SKM-1 (cell line): ENCODE measurements at regions not wholly inside any gene's neighbourhood (a gene's known extent, or its start where the extent isn't known, plus 50 kb on each side); places are given as distances from the start of the nearest gene placed in this dataset.
"Not testable (repeated sequence)": the region's sequence is repeated elsewhere in the genome, so short reads cannot be mapped to it uniquely, and the experiment has no call there.

Source experiments
- DNase-seq: peaks from one replicate; lab custom pipeline; 2025; ENCODE audit not compliant: unreplicated experiment; lab: John Stamatoyannopoulos, UW

DNA sequence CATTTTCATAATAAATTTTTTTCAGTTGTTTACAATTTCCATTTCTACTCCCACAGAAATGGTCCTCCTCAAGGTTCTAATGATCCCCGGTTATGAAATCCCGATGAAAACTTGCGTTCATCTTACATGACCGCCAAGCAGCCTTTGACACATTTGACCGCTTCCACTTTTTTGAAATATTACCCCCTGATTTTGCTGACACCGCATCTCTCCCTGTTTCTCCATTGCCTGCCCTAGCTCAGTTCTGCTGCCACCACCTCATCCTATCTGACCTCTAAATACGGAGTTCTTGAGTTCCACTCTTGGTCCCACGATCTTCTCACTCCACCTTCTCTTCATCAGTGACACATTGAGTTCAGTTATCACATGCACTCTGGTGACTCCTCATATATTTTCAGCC is 74.1 kb downstream of the SLC35B3 start:
- no peak for DNase-seq

DNA sequence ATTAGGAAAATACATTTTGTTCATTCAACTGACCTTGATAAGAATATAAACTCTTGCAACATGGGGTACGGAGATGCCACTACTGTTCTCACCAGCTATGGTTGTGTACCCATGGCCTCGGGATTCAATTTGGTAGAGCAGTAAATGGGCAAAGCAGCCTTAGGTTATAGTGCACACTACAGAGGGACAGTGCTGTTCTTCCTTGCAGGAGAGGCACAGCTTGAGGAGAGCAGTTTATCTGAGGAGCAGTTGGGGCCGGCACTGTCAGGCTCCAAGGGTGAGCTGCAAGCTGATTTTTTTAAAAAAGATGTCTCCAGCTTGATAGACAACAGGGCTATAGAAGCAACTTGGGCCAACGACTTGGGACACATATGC is 82.4 kb downstream of the SLC35B3 start:
- no peak for DNase-seq

- no peak for DNase-seq
These were observed 82.9 kb downstream of the SLC35B3 start for GRCh38 chr6:8352335-8352965.

GRCh38 chr6:8343600-8343999 is 91.7 kb downstream of the SLC35B3 start:
- no peak for DNase-seq

GRCh38 chr6:8342241-8342819 is 93.0 kb downstream of the SLC35B3 start:
- DNase-seq, result no peak

- no peak for DNase-seq
These were observed 98.2 kb downstream of the SLC35B3 start for GRCh38 chr6:8337147-8337546.

GRCh38 chr6:8336406-8337057 is 98.8 kb downstream of the SLC35B3 start:
- DNase-seq, result no peak

DNA sequence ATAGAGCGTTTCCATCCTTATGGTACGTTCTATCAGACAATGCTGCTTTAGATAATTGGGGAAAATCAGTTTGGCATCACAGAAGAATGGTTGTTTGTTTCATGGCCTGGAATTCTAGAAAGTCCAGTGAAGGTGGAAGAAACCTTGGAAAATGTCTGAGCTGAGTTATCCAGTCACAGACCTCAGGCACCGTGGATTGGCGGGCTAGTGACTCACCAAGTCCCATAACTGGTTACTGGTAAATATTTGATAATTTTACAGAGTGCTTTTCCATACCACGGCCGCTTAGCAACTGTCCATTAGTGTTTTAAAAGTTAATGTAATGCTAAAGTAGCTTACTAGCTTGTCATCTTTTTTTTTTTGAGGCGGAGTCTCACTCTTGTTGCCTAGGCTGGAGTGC is 99.4 kb downstream of the SLC35B3 start:
- no peak for DNase-seq

- no peak for DNase-seq
These were observed 100.0 kb downstream of the SLC35B3 start for GRCh38 chr6:8335381-8335780.

DNA sequence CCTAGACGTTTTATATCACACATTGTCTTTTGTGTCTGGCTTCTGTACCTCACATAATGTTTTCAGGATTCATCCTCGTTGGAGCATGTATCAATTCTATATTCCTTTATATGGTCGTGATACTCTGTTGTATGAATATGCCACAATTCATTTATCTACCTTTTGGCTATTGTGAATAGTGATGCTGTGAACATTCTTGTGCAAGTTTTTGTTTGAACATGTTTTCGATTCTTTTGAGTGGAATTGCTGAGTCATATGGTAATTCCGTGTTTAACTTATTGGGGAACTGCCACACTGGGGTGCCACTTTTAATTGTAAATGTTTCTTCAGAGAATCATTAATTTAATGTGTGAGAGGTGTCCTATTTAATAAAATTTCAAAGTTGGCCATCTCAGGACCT is 101.2 kb downstream of the SLC35B3 start:
- DNase-seq, result no peak

GRCh38 chr6:8329562-8329961 is 105.8 kb downstream of the SLC35B3 start:
- no peak for DNase-seq

DNA sequence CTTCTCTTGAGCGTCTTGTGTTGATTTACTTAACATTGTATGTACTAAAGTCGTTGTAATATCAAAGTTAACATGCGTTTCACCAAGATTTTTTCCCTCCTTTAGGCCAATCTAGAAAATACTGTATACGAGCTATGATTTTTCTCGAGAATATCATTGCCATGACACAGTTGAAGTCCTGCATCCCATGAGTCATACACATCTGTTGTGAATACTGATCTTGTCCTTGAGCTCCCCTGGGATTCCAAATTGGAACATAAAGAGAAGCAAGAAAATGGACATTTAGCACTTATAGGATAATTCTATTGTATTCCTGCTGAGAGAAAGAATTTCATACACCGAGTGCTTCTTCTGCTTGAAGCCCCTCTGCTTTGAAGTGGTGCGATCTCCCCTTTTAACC is 109.6 kb downstream of the SLC35B3 start:
- DNase-seq, result no peak

- no peak for DNase-seq
These were observed 112.7 kb downstream of the SLC35B3 start for GRCh38 chr6:8322659-8323058.

DNA sequence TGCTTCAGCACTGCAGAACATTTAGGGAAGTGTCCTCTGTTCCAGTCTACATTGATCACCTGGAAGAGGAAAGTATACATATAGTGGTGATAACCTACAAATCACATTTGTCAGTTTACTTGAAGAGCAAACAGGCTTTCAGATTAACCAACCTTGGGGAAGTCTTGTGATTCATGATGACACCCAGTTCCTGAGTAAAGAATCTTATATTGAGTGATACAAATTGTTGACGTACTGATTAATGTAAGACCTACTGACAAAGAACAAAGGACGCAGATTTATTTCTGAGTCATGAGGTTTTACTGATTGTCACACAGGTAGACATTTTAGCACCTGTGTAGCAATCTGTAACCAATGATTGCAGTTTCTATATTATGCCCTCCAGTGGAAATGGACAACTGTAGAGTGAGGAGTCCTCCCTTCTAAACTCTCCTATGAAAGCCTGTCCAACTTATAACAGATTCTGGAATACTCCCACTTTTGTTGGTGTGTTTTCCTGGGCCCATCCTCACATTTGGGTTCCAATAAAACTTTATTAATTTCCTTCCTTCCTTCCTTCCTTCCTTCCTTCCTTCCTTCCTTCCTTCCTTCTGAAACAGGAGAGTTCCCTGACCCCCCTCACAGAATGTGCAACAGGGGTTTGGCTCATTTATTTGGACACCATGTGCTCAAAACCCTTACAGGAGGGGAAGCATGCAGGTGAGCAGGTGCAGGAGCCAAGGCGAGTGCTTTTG is 113.5 kb downstream of the SLC35B3 start:
- no peak for DNase-seq

DNA sequence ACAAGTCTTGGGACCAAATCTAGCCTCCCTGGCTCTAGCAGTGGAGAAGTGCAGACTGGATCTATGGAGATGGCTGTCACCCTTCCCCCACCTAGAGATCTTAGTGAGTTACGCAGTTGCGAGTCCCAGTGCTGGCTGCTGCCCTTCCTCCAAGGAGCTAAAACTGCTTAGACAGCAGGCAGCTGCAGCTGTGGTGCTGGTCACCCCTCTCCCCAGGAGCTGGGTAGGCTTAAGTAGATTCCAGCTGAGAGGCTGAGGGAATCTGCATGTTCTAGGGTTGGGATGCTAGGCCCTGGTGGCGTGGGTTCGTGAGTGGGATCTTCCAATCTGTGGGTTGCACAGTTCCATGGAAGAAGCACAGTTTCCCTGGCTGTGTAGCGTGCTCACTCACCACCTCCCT is 120.2 kb downstream of the SLC35B3 start:
- DNase-seq, result no peak

DNA sequence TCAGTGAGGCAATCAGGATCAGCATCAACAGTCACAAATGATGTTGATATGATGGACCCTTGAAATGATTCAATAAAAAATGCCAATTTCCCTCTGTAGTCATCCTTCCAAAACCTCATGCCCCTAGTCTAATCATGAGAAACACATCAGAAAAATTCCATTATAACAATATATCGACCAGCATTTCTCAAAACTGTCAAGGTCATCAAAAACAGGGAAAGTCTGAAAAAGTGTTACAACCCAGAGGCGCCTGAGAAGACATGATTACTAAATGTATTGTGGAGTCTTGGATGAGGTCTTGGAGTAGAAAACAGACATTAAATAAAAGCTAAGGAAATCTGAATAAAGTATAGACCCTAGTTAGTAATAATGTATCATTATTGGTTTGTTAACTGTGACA is 133.8 kb downstream of the SLC35B3 start:
- no peak for DNase-seq

DNA sequence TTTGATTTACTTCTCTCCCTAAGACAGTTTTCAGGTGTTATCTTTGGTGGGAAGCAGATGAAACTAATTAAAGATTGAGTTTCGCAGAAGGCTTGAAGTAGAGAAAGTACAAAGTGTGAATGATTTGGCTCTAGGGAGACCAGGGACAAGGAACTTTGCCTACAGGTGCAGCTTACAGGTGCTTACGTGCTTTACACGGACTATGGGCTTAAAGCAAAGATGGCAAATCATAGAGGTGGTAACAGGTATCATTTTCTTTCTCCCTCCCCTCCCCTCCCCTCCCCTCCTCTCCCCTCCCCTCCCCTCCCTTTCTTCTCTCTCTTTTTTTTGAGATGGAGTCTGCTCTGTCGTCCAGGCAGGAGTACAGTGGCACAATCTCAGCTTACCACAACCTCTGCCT is 136.3 kb downstream of the SLC35B3 start:
- no peak for DNase-seq

- DNase-seq, result not testable (repeated sequence)
These were observed 152.4 kb downstream of the SLC35B3 start for GRCh38 chr6:8282946-8283345.

DNA sequence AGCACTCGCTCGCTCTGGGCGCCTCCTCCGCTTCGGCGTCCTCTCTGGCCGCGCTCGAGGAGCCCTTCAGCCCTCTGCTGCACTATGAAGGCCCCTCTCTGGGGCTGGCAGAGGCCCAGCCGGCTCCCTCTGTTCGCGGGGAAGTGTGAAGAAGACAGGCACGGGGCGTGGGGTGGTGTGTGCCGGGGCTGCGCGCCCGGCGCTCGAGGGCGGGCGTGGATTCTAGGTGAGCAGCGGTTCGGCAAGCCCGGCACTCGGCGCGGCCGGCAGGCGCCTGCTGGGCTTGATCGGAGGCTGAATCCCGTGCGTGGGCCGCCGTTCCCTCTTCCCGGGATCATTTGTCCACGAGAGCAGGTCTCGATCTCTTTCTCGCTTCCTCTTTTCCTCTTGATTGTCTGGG is 153.0 kb downstream of the SLC35B3 start:
- DNase-seq, result no peak

- DNase-seq, result no peak
These were observed 156.1 kb downstream of the SLC35B3 start for GRCh38 chr6:8279041-8279805.

GRCh38 chr6:8278562-8278961 is 156.8 kb downstream of the SLC35B3 start:
- DNase-seq, result no peak
